Esophagus squamous epithelium (tissue), 5 donors: ENCODE measurements at regions not wholly inside any gene's neighbourhood (a gene's known extent, or its start where the extent isn't known, plus 50 kb on each side); places are given as distances from the start of the nearest gene placed in this dataset.

Experiments used
- DNase-seq: peaks from one replicate; lab custom pipeline; 2025; lab: John Stamatoyannopoulos, UW
- H3K27ac ChIP-seq, 4 donors: fragments of 200-600 bp; sonication (generic); one replicate each; pipeline ENCODE4 v1.5.1; 2016 to 2019; ENCODE audit warnings: mild to moderate bottlenecking in 1 of 4
- H3K27me3 ChIP-seq, 4 donors: fragments of 200-600 bp; sonication (generic); 1 replicate in 3 of 4; 2 replicates in 1 of 4; pipeline versions ENCODE4 v1.5.1 to v1.6.0; 2017 to 2021; ENCODE audit warnings: antibody characterized with exemption in 1 of 4
- H3K36me3 ChIP-seq, 3 donors: fragments of 200-600 bp; sonication (generic); one replicate each; pipeline ENCODE4 v1.5.1; 2016 to 2019
- H3K4me1 ChIP-seq, 3 donors: fragments of 200-600 bp; sonication (generic); one replicate each; pipeline ENCODE4 v1.5.1; 2017 to 2019
- H3K4me3 ChIP-seq, 4 donors: fragments of 200-600 bp; sonication (generic); 1 replicate in 3 of 4; 2 replicates in 1 of 4; pipeline ENCODE4 v1.5.1; 2016 to 2019; ENCODE audit warnings: mild to moderate bottlenecking in 2 of 4, moderate library complexity in 1 of 4
- H3K9me3 ChIP-seq, 3 donors: fragments of 200-600 bp; sonication (generic); one replicate each; pipeline ENCODE4 v1.5.1; 2016 to 2019
- POLR2A ChIP-seq, 4 donors: fragments of 450-650 bp; IDR thresholded peaks; one replicate each; pipeline ENCODE4 v1.6.1; 2017; ENCODE audit warnings: antibody characterized with exemption in 4 of 4, mild to moderate bottlenecking in 4 of 4, moderate library complexity in 3 of 4
- WGBS, 2 donors: methylation state at CpG; one replicate each; pipeline ENCODE4 v1.1.5; 2018; 5-methylcytosine and 5-hydroxymethylcytosine counted together
- intact Hi-C: fragments of 100-400 bp; cut with DNase I; formaldehyde crosslinking; loops from one replicate; pipeline ENCODE4 v1.15.0; 2022
- TF ChIP-seq, protein P1 (sequence below), 6 experiments: fragments of 450-650 bp in 4 of 6; fragments of 200-600 bp in 2 of 6; sonication (generic) in 2 of 6; IDR thresholded peaks; one replicate each; pipeline ENCODE4 v1.5.1; 2016 to 2019; ENCODE audit warnings: antibody characterized with exemption in 6 of 6, mild to moderate bottlenecking in 4 of 6, moderate library complexity in 4 of 6
- donor health status: DM: yes; HTN: yes; CAD: no.

DNA sequence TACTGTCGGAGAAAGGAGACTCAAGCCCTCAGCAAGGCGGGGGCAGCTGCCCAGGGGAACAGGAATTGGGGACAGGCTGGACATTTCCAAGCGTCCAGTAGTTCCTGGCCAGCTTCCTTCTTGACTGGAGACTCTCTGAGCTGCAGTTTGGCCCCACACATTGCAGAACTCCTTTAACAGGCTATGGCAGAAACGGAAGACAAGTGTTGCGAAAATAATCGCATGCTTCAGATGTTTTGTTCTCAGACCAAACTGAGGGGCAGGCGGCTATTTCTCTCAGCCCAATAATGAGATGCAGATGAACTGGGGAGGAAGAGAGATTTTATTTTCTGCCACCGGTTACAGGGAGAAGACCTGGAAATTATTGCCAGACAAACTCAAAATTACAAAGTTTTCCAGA is 88.0 kb upstream of the PFKP start:
- 75 to 85% methylated on average over 8 of the region's 8 CpGs for whole genome bisulfite sequencing, 2 donors
- H3K4me3 ChIP-seq: no peak overlapping the region
- no peaks in the 10 kb centered on the region for H3K4me1 ChIP-seq
- no peak for DNase-seq
- H3K9me3 ChIP-seq: no peaks in the 10 kb centered on the region
- peaks cover 0 to 4% (median 0%) of the 10 kb centered on the region in 4 donors for H3K27me3 ChIP-seq
- no peaks in the 10 kb centered on the region for H3K36me3 ChIP-seq
- intact Hi-C loops: no loop called here
- H3K27ac ChIP-seq: no peak overlapping the region
- TF ChIP-seq POLR2A (IDR thresholded peaks at IDR 0.05): no peak
- TF ChIP-seq, protein P1, sequence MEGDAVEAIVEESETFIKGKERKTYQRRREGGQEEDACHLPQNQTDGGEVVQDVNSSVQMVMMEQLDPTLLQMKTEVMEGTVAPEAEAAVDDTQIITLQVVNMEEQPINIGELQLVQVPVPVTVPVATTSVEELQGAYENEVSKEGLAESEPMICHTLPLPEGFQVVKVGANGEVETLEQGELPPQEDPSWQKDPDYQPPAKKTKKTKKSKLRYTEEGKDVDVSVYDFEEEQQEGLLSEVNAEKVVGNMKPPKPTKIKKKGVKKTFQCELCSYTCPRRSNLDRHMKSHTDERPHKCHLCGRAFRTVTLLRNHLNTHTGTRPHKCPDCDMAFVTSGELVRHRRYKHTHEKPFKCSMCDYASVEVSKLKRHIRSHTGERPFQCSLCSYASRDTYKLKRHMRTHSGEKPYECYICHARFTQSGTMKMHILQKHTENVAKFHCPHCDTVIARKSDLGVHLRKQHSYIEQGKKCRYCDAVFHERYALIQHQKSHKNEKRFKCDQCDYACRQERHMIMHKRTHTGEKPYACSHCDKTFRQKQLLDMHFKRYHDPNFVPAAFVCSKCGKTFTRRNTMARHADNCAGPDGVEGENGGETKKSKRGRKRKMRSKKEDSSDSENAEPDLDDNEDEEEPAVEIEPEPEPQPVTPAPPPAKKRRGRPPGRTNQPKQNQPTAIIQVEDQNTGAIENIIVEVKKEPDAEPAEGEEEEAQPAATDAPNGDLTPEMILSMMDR (IDR thresholded peaks at IDR 0.05): no peak

DNA sequence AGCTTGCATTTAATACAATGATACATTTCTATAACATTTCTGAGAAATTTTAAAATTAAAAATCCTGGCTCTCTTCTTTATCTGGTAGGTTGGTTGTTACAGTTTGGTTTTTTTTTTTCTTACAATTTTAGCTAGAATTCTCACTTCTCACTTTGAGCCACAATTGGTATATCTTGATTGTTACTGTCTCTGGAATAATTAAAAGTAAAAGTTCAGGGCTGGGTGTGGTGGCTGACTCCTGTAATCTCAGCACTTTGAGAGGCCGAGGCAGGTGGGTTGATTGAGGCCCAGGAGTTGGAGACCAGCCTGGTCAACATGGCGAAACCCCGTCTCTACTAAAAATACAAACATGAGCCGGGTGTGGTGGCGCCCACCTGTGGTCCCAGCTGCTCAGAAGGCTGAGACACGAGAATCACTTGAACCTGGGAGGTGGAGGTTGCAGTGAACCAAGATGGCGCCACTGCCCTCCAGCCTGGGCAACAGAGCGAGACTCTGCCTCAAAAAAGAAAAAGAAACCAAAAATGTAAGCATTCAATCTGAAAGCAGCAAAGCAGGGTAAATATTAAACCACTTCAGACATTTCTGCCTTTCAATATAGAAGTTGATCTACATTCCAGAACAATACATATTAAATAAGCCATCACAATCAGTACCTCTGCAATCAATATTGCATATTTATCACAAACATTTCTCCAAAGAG is 88.6 kb upstream of the PFKP start:
- no peak for DNase-seq
- H3K4me1 ChIP-seq: no peaks in the 10 kb centered on the region
- TF ChIP-seq POLR2A (IDR thresholded peaks at IDR 0.05): no peak
- TF ChIP-seq, protein P1 (IDR thresholded peaks at IDR 0.05): no peak
- H3K9me3 ChIP-seq: no peaks in the 10 kb centered on the region
- H3K27me3 ChIP-seq: peaks cover 0 to 4% (median 0%) of the 10 kb centered on the region in 4 donors
- no peak overlapping the region for H3K27ac ChIP-seq
- H3K4me3 ChIP-seq: no peak overlapping the region
- intact Hi-C loops: no loop called here
- 81 to 83% methylated on average over 7 to 8 of the region's 8 CpGs for WGBS, 2 donors
- H3K36me3 ChIP-seq: no peaks in the 10 kb centered on the region

DNA sequence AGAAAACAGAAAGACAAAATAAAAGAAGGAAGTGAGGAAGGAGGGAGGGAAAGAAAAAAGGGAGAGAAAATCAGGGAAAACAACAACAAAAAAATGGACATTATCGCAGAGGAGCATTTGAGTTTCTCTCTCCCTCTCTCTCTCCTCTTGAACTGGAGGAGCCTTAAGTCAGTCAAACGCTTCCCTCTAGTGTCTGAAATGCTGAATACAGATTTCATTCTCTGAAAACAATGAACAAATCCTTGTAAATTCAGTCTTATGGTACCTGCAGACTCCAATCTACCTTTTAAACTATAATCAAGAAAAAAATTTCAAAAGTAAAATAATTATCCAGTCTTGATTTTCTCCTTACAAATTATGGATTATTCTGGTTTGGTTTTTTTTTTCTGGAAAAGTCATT is 89.2 kb upstream of the PFKP start:
- WGBS, 2 donors: 24 to 25% methylated on average over 2 of the region's 2 CpGs
- intact Hi-C loops: no loop called here
- no peak for DNase-seq

DNA sequence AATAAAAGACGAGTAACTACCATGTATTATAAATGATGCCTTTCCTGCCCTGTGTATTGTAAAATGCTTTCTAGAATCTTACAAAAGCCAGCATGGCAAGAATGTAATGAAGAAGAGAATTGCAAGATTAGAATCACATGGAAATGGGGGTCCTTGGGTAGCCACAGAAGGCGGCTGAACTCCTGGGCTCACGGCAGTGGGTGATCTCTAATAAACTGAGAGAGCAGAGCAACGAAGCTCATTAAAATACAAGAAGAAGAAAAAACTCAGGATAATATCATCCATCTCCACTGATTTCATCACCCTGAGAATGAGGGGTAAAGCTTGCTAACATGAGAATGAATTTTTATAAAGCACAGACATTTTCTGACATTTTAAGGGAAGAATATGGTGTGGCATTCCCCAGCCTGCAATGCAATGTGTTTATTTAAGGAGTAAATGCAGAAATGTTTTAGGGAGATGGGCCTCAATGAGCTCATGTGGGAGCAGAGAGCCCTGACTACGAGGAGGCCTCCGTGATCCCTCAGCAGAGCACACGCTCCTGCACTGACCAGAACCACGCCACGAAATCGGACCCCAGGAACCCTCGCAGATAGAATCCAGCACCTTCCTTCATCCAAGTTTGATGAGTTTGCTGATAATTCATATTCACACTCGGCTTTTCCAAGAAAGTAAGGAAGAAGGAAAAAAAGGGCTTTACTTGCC is 92.7 kb upstream of the PFKP start:
- DNase-seq: no peak
- Histone ChIP-seq H3K9me3 (no peaks in the 10 kb centered on the region), H3K27ac (no peak overlapping the region), H3K27me3 (no peaks in the 10 kb centered on the region), H3K4me3 (no peak overlapping the region), H3K4me1 (no peaks in the 10 kb centered on the region), H3K36me3 (no peaks in the 10 kb centered on the region)
- no peak for TF ChIP-seq POLR2A (IDR thresholded peaks at IDR 0.05)
- TF ChIP-seq, protein P1 (IDR thresholded peaks at IDR 0.05): no peak
- intact Hi-C loops: no loop called here
- 83 to 84% methylated on average over 11 to 12 of the region's 12 CpGs for WGBS, 2 donors

More for the DNA sequence above, 89.2 kb upstream of the PFKP start:
- Histone ChIP-seq H3K9me3 (no peaks in the 10 kb centered on the region), H3K27ac (no peak overlapping the region), H3K36me3 (no peaks in the 10 kb centered on the region), H3K4me1 (no peaks in the 10 kb centered on the region), H3K4me3 (no peak overlapping the region), H3K27me3 (peaks cover 0 to 4% (median 0%) of the 10 kb centered on the region in 4 donors)
- TF ChIP-seq, protein P1 (IDR thresholded peaks at IDR 0.05): peak in 3 of 6 experiments; percentile 26 to 53 (median 39)
- no peak for TF ChIP-seq POLR2A (IDR thresholded peaks at IDR 0.05)

DNA sequence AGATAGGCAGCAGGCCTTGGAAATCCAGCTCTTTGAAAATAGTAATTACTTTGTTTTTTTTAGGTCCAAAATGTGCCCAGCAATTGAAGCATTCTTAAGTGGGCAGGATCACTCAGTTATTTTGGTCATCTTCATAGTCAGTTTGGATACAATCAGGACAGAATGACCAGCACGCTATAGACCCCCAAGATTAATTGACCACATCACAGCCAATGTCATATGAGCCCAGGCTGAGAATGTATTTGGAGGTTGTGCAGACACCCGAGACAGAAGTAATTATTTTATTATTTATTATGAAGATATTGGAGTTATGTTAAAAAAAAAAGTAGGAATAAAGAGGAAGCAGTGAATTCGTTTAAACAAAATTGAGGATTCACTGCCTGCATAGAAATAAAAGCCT is 93.3 kb upstream of the PFKP start:
- DNase-seq: no peak
- intact Hi-C loops: no loop called here
- no peaks in the 10 kb centered on the region for H3K9me3 ChIP-seq
- 65 to 72% methylated on average over 3 of the region's 3 CpGs for WGBS, 2 donors
- TF ChIP-seq, protein P1 (IDR thresholded peaks at IDR 0.05): no peak
- no peak overlapping the region for H3K4me3 ChIP-seq
- no peaks in the 10 kb centered on the region for H3K36me3 ChIP-seq
- H3K27ac ChIP-seq: no peak overlapping the region
- no peaks in the 10 kb centered on the region for H3K4me1 ChIP-seq
- H3K27me3 ChIP-seq: no peaks in the 10 kb centered on the region
